ENCODE measurements at regions not wholly inside any gene's neighbourhood (a gene's known extent, or its start where the extent isn't known, plus 50 kb on each side); places are given as distances from the start of the nearest gene placed in this dataset.
"Not testable (repeated sequence)": the region's sequence is repeated elsewhere in the genome, so short reads cannot be mapped to it uniquely, and the experiment has no call there.

GRCh38 chrX:25737540-25737939 is 400.6 kb upstream of the MAGEB18 start:
- TF ChIP-seq EP300 (IDR thresholded peaks at IDR 0.05) = no peak
- Histone ChIP-seq H3K4me3 (no peak overlapping the region), H3K36me3 (no peaks in the 10 kb centered on the region), H3K9me3 (no peaks in the 10 kb centered on the region), H3K27me3 (no peaks in the 10 kb centered on the region), H3K27ac (no peak overlapping the region), H3K4me1 (no peaks in the 10 kb centered on the region)
- DNase-seq (ENCODE audit: low spot score in 2 of 2) = no peak

DNA sequence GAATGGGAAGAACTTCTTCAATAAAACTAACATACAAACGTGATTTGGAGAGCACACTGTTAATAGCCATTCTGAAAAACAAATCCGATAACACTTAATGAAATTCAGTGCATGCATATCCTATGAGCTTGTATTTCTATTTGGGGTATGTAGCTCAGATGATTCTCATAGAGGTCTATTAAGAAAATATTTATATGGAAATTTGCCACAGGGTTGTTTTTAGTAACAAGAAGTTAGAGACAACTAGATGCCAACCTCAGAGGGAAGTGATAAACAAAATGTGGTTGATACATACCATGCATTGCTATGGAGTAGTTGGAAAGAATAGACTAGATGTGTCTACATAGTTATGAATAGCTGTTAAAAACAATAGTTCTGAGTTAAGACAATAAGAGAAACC is 395.8 kb upstream of the MAGEB18 start:
- no peak for DNase-seq (ENCODE audit: low spot score in 2 of 2)
- Histone ChIP-seq H3K4me3 (no peak overlapping the region), H3K27ac (no peak overlapping the region), H3K9me3 (no peaks in the 10 kb centered on the region), H3K27me3 (no peaks in the 10 kb centered on the region), H3K36me3 (no peaks in the 10 kb centered on the region), H3K4me1 (no peaks in the 10 kb centered on the region)
- TF ChIP-seq, protein P1, sequence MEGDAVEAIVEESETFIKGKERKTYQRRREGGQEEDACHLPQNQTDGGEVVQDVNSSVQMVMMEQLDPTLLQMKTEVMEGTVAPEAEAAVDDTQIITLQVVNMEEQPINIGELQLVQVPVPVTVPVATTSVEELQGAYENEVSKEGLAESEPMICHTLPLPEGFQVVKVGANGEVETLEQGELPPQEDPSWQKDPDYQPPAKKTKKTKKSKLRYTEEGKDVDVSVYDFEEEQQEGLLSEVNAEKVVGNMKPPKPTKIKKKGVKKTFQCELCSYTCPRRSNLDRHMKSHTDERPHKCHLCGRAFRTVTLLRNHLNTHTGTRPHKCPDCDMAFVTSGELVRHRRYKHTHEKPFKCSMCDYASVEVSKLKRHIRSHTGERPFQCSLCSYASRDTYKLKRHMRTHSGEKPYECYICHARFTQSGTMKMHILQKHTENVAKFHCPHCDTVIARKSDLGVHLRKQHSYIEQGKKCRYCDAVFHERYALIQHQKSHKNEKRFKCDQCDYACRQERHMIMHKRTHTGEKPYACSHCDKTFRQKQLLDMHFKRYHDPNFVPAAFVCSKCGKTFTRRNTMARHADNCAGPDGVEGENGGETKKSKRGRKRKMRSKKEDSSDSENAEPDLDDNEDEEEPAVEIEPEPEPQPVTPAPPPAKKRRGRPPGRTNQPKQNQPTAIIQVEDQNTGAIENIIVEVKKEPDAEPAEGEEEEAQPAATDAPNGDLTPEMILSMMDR (IDR thresholded peaks at IDR 0.05) = no peak
- TF ChIP-seq POLR2A (IDR thresholded peaks at IDR 0.05) (no peak), EP300 (IDR thresholded peaks at IDR 0.05) (no peak)
- 25 to 42% methylated on average over 2 of the region's 2 CpGs for WGBS, 2 donors

GRCh38 chrX:25754399-25754798 is 383.7 kb upstream of the MAGEB18 start:
- no peak for DNase-seq (ENCODE audit: low spot score in 2 of 2)
- Histone ChIP-seq H3K27ac (no peak overlapping the region), H3K36me3 (no peaks in the 10 kb centered on the region), H3K4me3 (no peak overlapping the region), H3K4me1 (no peaks in the 10 kb centered on the region), H3K27me3 (no peaks in the 10 kb centered on the region), H3K9me3 (no peaks in the 10 kb centered on the region)
- 66 to 80% methylated on average over 2 of the region's 2 CpGs for WGBS, 2 donors
- no peak for TF ChIP-seq POLR2A (IDR thresholded peaks at IDR 0.05)
- TF ChIP-seq, protein P1 (IDR thresholded peaks at IDR 0.05) = no peak
- TF ChIP-seq EP300 (IDR thresholded peaks at IDR 0.05) = no peak

- H3K27me3 ChIP-seq = no peaks in the 10 kb centered on the region
These were observed 382.9 kb upstream of the MAGEB18 start for GRCh38 chrX:25755194-25755593.

DNA sequence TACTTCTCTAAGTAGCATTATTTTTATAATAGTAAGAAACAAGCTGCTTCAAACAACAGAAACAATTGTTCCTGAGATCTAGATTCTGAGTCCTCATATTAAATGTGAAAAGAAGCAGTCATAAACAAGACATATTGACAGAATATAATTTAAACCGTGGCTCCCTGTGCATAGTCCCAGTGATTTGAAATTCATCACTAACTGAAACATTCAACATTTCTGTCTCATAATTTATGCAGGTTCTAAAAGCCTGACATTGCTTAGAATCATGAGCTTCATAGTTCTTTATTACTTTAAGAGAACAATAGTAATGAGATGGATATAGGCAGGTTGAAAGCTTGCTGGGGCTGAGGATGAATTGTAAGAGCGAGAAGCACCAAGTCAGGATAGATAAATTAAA is 375.5 kb upstream of the MAGEB18 start:
- Histone ChIP-seq H3K27ac (no peak overlapping the region), H3K9me3 (no peaks in the 10 kb centered on the region), H3K27me3 (no peaks in the 10 kb centered on the region), H3K36me3 (no peaks in the 10 kb centered on the region), H3K4me1 (no peaks in the 10 kb centered on the region), H3K4me3 (no peak overlapping the region)
- no peak for TF ChIP-seq EP300 (IDR thresholded peaks at IDR 0.05)
- TF ChIP-seq POLR2A (IDR thresholded peaks at IDR 0.05) = no peak
- TF ChIP-seq, protein P1 (IDR thresholded peaks at IDR 0.05) = no peak
- no peak for DNase-seq (ENCODE audit: low spot score in 2 of 2)
- WGBS, 2 donors = 64 to 70% methylated on average over 2 of the region's 2 CpGs

More at GRCh38 chrX:25755194-25755593, 382.9 kb upstream of the MAGEB18 start:
- TF ChIP-seq EP300 (IDR thresholded peaks at IDR 0.05) (no peak), POLR2A (IDR thresholded peaks at IDR 0.05) (no peak)
- TF ChIP-seq, protein P1 (IDR thresholded peaks at IDR 0.05) = no peak
- no peak for DNase-seq (ENCODE audit: low spot score in 2 of 2)
- H3K9me3 ChIP-seq = no peaks in the 10 kb centered on the region
- no peak overlapping the region for H3K27ac ChIP-seq
- H3K4me3 ChIP-seq = no peak overlapping the region
- H3K36me3 ChIP-seq = no peaks in the 10 kb centered on the region
- H3K4me1 ChIP-seq = no peaks in the 10 kb centered on the region

- H3K27me3 ChIP-seq; H3K36me3 ChIP-seq; H3K4me3 ChIP-seq; DNase-seq (ENCODE audit: low spot score in 2 of 2); H3K9me3 ChIP-seq; H3K27ac ChIP-seq; H3K4me1 ChIP-seq: not testable (repeated sequence)
- WGBS, 2 donors = 90 to 100% methylated on average over 2 to 10 of the region's 10 CpGs
These were observed 366.3 kb upstream of the MAGEB18 start for GRCh38 chrX:25771853-25772252.

DNA sequence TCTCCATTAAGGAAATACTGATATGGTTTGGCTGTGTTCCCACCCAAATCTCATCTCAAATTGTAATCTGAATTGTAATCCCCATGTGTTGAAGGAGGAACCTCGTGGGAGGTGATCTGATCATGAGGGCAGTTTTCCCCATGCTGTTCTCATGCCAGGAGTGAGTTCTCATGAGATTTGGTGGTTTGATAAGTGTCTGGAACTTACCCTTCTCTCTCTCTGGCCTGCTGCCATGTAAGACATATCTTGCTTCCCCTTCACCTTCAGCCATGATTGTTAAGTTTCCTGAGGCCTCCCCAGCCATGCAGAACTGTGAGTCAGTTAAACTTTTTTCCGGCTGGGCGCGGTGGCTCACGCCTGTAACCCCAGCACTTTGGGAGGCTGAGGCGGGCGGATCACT is 340.3 kb upstream of the MAGEB18 start:
- not testable (repeated sequence) for H3K27ac ChIP-seq; H3K9me3 ChIP-seq; H3K36me3 ChIP-seq; H3K27me3 ChIP-seq; H3K4me3 ChIP-seq; H3K4me1 ChIP-seq; DNase-seq (ENCODE audit: low spot score in 2 of 2)
- 83 to 85% methylated on average over 7 of the region's 7 CpGs for WGBS, 2 donors

Measured in tibial nerve (tissue), 4 donors.